Ureter (tissue), 1 donor: ENCODE measurements at regions not wholly inside any gene's neighbourhood (a gene's known extent, or its start where the extent isn't known, plus 50 kb on each side); places are given as distances from the start of the nearest gene placed in this dataset.
"Not testable (repeated sequence)": the region's sequence is repeated elsewhere in the genome, so short reads cannot be mapped to it uniquely, and the experiment has no call there.

Source experiments
- DNase-seq: peaks from one replicate; pipeline ENCODE4 v3.0.0-alpha.2; 2020; ENCODE audit warnings: low spot score
- donor health status: DM: yes; HTN: yes; CAD: no.

- DNase-seq: no peak
Observed at GRCh38 chr14:86796221-86797074, 1196.5 kb downstream of the GALC start.

- DNase-seq: no peak
Observed at GRCh38 chr14:86794689-86795088, 1198.3 kb downstream of the GALC start.

- no peak for DNase-seq
Observed at GRCh38 chr14:86790408-86791364, 1202.3 kb downstream of the GALC start.

GRCh38 chr14:86788224-86788623 is 1204.8 kb downstream of the GALC start:
- DNase-seq: no peak

GRCh38 chr14:86787717-86788116 is 1205.3 kb downstream of the GALC start:
- no peak for DNase-seq

- no peak for DNase-seq
Observed at GRCh38 chr14:86782092-86782580, 1210.8 kb downstream of the GALC start.

GRCh38 chr14:86780876-86781510 is 1212.0 kb downstream of the GALC start:
- DNase-seq: no peak

GRCh38 chr14:86780461-86780860 is 1212.5 kb downstream of the GALC start:
- no peak for DNase-seq

GRCh38 chr14:86779416-86779815 is 1213.6 kb downstream of the GALC start:
- DNase-seq: no peak

GRCh38 chr14:86777963-86778602 is 1214.9 kb downstream of the GALC start:
- DNase-seq: no peak

- not testable (repeated sequence) for DNase-seq
Observed at GRCh38 chr14:86775896-86776295, 1217.1 kb downstream of the GALC start.

- DNase-seq: no peak
Observed at GRCh38 chr14:86774916-86775315, 1218.1 kb downstream of the GALC start.

GRCh38 chr14:86772075-86772474 is 1220.9 kb downstream of the GALC start:
- DNase-seq: no peak

GRCh38 chr14:86770186-86770585 is 1222.8 kb downstream of the GALC start:
- DNase-seq: no peak

- no peak for DNase-seq
Observed at GRCh38 chr14:86766469-86766868, 1226.5 kb downstream of the GALC start.

- no peak for DNase-seq
Observed at GRCh38 chr14:86761611-86762010, 1231.4 kb downstream of the GALC start.

GRCh38 chr14:86756521-86757190 is 1226.7 kb downstream of the FLRT2 start:
- no peak for DNase-seq

- not testable (repeated sequence) for DNase-seq
Observed at GRCh38 chr14:86750488-86750887, 1220.5 kb downstream of the FLRT2 start.

- no peak for DNase-seq
Observed at GRCh38 chr14:86739761-86740160, 1209.8 kb downstream of the FLRT2 start.

GRCh38 chr14:86731427-86731826 is 1201.5 kb downstream of the FLRT2 start:
- DNase-seq: not testable (repeated sequence)

- no peak for DNase-seq
Observed at GRCh38 chr14:86723254-86723624, 1193.3 kb downstream of the FLRT2 start.
